ENCODE measurements at regions not wholly inside any gene's neighbourhood (a gene's known extent, or its start where the extent isn't known, plus 50 kb on each side); places are given as distances from the start of the nearest gene placed in this dataset.

- TF ChIP-seq CTCF (IDR thresholded peaks at IDR 0.05; ENCODE audit: poor library complexity) (no peak), EZH2phosphoT487 (IDR thresholded peaks at IDR 0.05; ENCODE audit: low read depth, severe bottlenecking, unreplicated experiment) (no peak), EZH2 (IDR thresholded peaks at IDR 0.05; ENCODE audit: borderline replicate concordance) (no peak)
Measured at GRCh38 chr5:174371600-174372094, 326.1 kb downstream of the NSG2 start.
